H1 (cell line): ENCODE measurements at regions not wholly inside any gene's neighbourhood (a gene's known extent, or its start where the extent isn't known, plus 50 kb on each side); places are given as distances from the start of the nearest gene placed in this dataset.

ENCODE experiments used
- CTCF ChIA-PET: fragments of 300-600 bp; sonication (Branson Sonifier 250); formaldehyde crosslinking; loops from one replicate; lab custom pipeline; 2021; ENCODE audit not compliant: partially characterized antibody; lab: Charles Lee
- POLR2A ChIA-PET: fragments of 300-600 bp; sonication (Branson Sonifier 250); formaldehyde crosslinking; loops from one replicate; lab custom pipeline; 2021; ENCODE audit warnings: inconsistent platforms; ENCODE audit not compliant: partially characterized antibody; lab: Charles Lee
- DNase-seq, 2 experiments: peaks; one replicate each; pipeline versions ENCODE4 v3.0.0 to v3.0.0-alpha.2; 2010 to 2022; ENCODE audit warnings: low spot score in 2 of 2, low read depth in 1 of 2, mixed read lengths in 1 of 2
- FAIRE-seq: peaks from 2 replicates; lab custom pipeline; 2011; peaks lifted over from hg19 to GRCh38; lab: Jason Lieb, UNC
- H2AFZ ChIP-seq: 2 replicates; pipeline ENCODE4 v1.8.1; 2012; ENCODE audit warnings: low read length, inconsistent platforms
- H2AK5ac ChIP-seq: 2 replicates; pipeline ENCODE4 v1.6.1; 2013; ENCODE audit warnings: low read depth, low read length
- H2BK120ac ChIP-seq: replicated peaks from 2 replicates; pipeline ENCODE3; 2013; ENCODE audit warnings: low read depth, low read length, inconsistent platforms
- H2BK12ac ChIP-seq: 2 replicates; pipeline ENCODE4 v1.6.1; 2013; ENCODE audit warnings: low read depth, low read length
- H2BK15ac ChIP-seq: 2 replicates; pipeline ENCODE4 v1.6.1; 2013; ENCODE audit warnings: low read length
- H2BK20ac ChIP-seq: 2 replicates; pipeline ENCODE4 v1.6.1; 2013; ENCODE audit warnings: low read length
- H2BK5ac ChIP-seq: 2 replicates; pipeline ENCODE4 v1.6.1; 2013; ENCODE audit warnings: low read depth, low read length
- H3K14ac ChIP-seq: 2 replicates; pipeline ENCODE4 v1.6.1; 2013; ENCODE audit warnings: inconsistent platforms; ENCODE audit not compliant: insufficient read length
- H3K18ac ChIP-seq: 2 replicates; pipeline ENCODE4 v1.6.1; 2013; ENCODE audit warnings: low read length; ENCODE audit errors: extremely low read depth
- H3K23ac ChIP-seq: 2 replicates; pipeline ENCODE4 v1.6.1; 2013; ENCODE audit warnings: inconsistent platforms; ENCODE audit not compliant: insufficient read length
- H3K23me2 ChIP-seq: 2 replicates; pipeline ENCODE4 v1.6.1; 2013; ENCODE audit warnings: low read depth, low read length
- H3K27ac ChIP-seq: 2 replicates; pipeline ENCODE4 v1.6.1; 2011; ENCODE audit warnings: low read depth, low read length, inconsistent platforms
- H3K27me3 ChIP-seq, 4 experiments: replicated peaks in 1 of 4; 1 replicate in 1 of 4; 2 replicates in 3 of 4; pipeline versions ENCODE4 v1.6.1 to v1.8.1; 2011 to 2013; ENCODE audit warnings: low read length in 3 of 4, mild to moderate bottlenecking in 3 of 4, inconsistent platforms in 2 of 4, mixed read lengths in 2 of 4, moderate library complexity in 1 of 4; ENCODE audit not compliant: control insufficient read depth in 3 of 4, insufficient read depth in 3 of 4; ENCODE audit errors: extremely low read depth in 1 of 4
- H3K36me3 ChIP-seq, 4 experiments: 2 replicates each; pipeline versions ENCODE4 v1.6.1 to v1.8.1; 2011 to 2013; ENCODE audit warnings: mild to moderate bottlenecking in 4 of 4, low read length in 3 of 4, moderate library complexity in 2 of 4, control low read depth in 1 of 4, inconsistent platforms in 1 of 4; ENCODE audit not compliant: insufficient read depth in 4 of 4, control insufficient read depth in 2 of 4
- H3K4ac ChIP-seq: replicated peaks from 2 replicates; pipeline ENCODE3; 2013; ENCODE audit warnings: low read length, low read depth, mixed read lengths, inconsistent platforms; ENCODE audit not compliant: insufficient read length
- H3K4me1 ChIP-seq, 4 experiments: replicated peaks in 1 of 4; 1 replicate in 1 of 4; 2 replicates in 3 of 4; pipeline versions ENCODE4 v1.6.1 to v1.8.1; 2011 to 2013; ENCODE audit warnings: low read length in 3 of 4, inconsistent platforms in 2 of 4, mixed read lengths in 1 of 4; ENCODE audit not compliant: insufficient read depth in 4 of 4, control insufficient read depth in 3 of 4
- H3K4me2 ChIP-seq, 2 experiments: 2 replicates each; pipeline versions ENCODE4 v1.6.1 to v1.8.1; 2011 to 2013; ENCODE audit warnings: low read depth in 2 of 2, low read length in 2 of 2, control low read depth in 1 of 2, inconsistent platforms in 1 of 2, mild to moderate bottlenecking in 1 of 2; ENCODE audit not compliant: insufficient read depth in 1 of 2
- H3K4me3 ChIP-seq, 4 experiments: fragments of 200-600, 300-600 bp in 1 of 4; sonication (generic), shearing (Covaris generic), sonication (Bioruptor Twin) in 1 of 4; 2 replicates each; pipeline versions ENCODE4 v1.5.1 to v1.8.1; 2011 to 2016; ENCODE audit warnings: low read length in 4 of 4, low read depth in 3 of 4, control low read depth in 2 of 4, inconsistent platforms in 2 of 4, mild to moderate bottlenecking in 2 of 4, mixed read lengths in 1 of 4, moderate library complexity in 1 of 4; ENCODE audit not compliant: insufficient read depth in 2 of 4; ENCODE audit errors: extremely low read depth in 1 of 4
- H3K56ac ChIP-seq: replicated peaks from 2 replicates; pipeline ENCODE3; 2013; ENCODE audit warnings: low read depth, mild to moderate bottlenecking, mixed read lengths, low read length, inconsistent platforms; ENCODE audit not compliant: insufficient read length
- H3K79me1 ChIP-seq: 2 replicates; pipeline ENCODE4 v1.6.1; 2013; ENCODE audit warnings: low read depth, low read length, control low read depth
- H3K79me2 ChIP-seq, 2 experiments: 2 replicates each; pipeline versions ENCODE4 v1.6.1 to v1.8.1; 2012 to 2013; ENCODE audit warnings: low read length in 2 of 2, mild to moderate bottlenecking in 2 of 2, inconsistent platforms in 1 of 2; ENCODE audit not compliant: insufficient read depth in 2 of 2, control insufficient read depth in 1 of 2
- H3K9ac ChIP-seq, 4 experiments: replicated peaks in 1 of 4; 1 replicate in 1 of 4; 2 replicates in 3 of 4; pipeline versions ENCODE4 v1.6.1 to v1.8.1; 2011 to 2013; ENCODE audit warnings: low read depth in 3 of 4, low read length in 3 of 4, control low read depth in 2 of 4, mild to moderate bottlenecking in 2 of 4, moderate library complexity in 2 of 4, inconsistent platforms in 1 of 4; ENCODE audit errors: extremely low read depth in 1 of 4
- H3K9me3 ChIP-seq, 2 experiments: 2 replicates each; pipeline versions ENCODE4 v1.6.1 to v1.8.1; 2012 to 2013; ENCODE audit warnings: mild to moderate bottlenecking in 2 of 2, moderate library complexity in 2 of 2, control low read depth in 1 of 2, inconsistent platforms in 1 of 2, low read depth in 1 of 2, low read length in 1 of 2, mixed read lengths in 1 of 2; ENCODE audit not compliant: insufficient read depth in 2 of 2
- H4K20me1 ChIP-seq, 2 experiments: replicated peaks in 1 of 2; 2 replicates each; pipeline versions ENCODE3 to v1.8.1; 2011 to 2013; ENCODE audit warnings: inconsistent platforms in 2 of 2, low read length in 2 of 2, mild to moderate bottlenecking in 1 of 2; ENCODE audit not compliant: insufficient read depth in 2 of 2, control insufficient read depth in 1 of 2
- H4K5ac ChIP-seq: 2 replicates; pipeline ENCODE4 v1.6.1; 2013; ENCODE audit warnings: low read length, low read depth, mixed read lengths, inconsistent platforms; ENCODE audit not compliant: insufficient read length
- H4K8ac ChIP-seq: 2 replicates; pipeline ENCODE4 v1.8.0; 2013; ENCODE audit warnings: mild to moderate bottlenecking, moderate library complexity, low read length, inconsistent platforms; ENCODE audit not compliant: insufficient read depth; ENCODE audit errors: extremely low read depth
- H4K91ac ChIP-seq: replicated peaks from 2 replicates; pipeline ENCODE3; 2013; ENCODE audit warnings: low read length, mixed read lengths, inconsistent platforms; ENCODE audit not compliant: insufficient read length
- CREB1 ChIP-seq: IDR thresholded peaks from 2 replicates; pipeline ENCODE4 v1.6.1; 2012; ENCODE audit warnings: inconsistent platforms
- JUND ChIP-seq: IDR thresholded peaks from 2 replicates; pipeline ENCODE4 v1.6.1; 2011; ENCODE audit warnings: mild to moderate bottlenecking, improper control_type of control experiment, low read length
- WGBS, 2 experiments: shearing (Covaris generic) in 1 of 2; methylation state at CpG; one replicate each; pipeline versions ENCODE4 v1.1.6 to v1.1.7; 2013 to 2015; ENCODE audit warnings: low lambda C conversion rate in 2 of 2, mixed read lengths in 2 of 2, inconsistent platforms in 1 of 2, low coverage in 1 of 2, missing lambda C conversion rate in 1 of 2; ENCODE audit not compliant: insufficient replicate concordance in 2 of 2, insufficient coverage in 1 of 2, insufficient read length in 1 of 2; ENCODE audit errors: extremely low coverage in 1 of 2, missing lambda C conversion rate in 1 of 2; 5-methylcytosine and 5-hydroxymethylcytosine counted together

GRCh38 chr14:34329301-34329700 is 132.7 kb downstream of the SPTSSA start:
- H3K79me1 ChIP-seq = no peaks in the 10 kb centered on the region
- H3K79me2 ChIP-seq = no peaks in the 10 kb centered on the region
- H3K36me3 ChIP-seq = no peaks in the 10 kb centered on the region
- H3K27me3 ChIP-seq = no peaks in the 10 kb centered on the region
- no peak overlapping the region for H2AK5ac ChIP-seq
- 96% methylated on average over 1 of the region's 1 CpG; no CpG with 5 or more reads in 1 of the 2 experiments for WGBS, 2 experiments
- H3K27ac ChIP-seq = no peak overlapping the region
- TF ChIP-seq JUND (no peak), CREB1 (no peak)
- H3K23ac ChIP-seq = no peak overlapping the region
- H4K91ac ChIP-seq = no peak overlapping the region
- no peak overlapping the region for H4K8ac ChIP-seq
- no peaks in the 10 kb centered on the region for H3K23me2 ChIP-seq
- CTCF ChIA-PET = interaction anchor here (0.6 to 1.8 kb wide), 7 partner anchors 24 to 1714 kb away, joined by 3 to 7 read pairs (median 3); no protein-coding TSS in a partner anchor
- H3K9ac ChIP-seq = no peak overlapping the region
- no peak overlapping the region for H4K5ac ChIP-seq
- POLR2A ChIA-PET = interaction anchor here (1.6 kb wide), 1 partner anchor 225 kb away, joined by 4 read pairs; no protein-coding TSS in a partner anchor
- no peak overlapping the region for H3K56ac ChIP-seq
- no peaks in the 10 kb centered on the region for H3K9me3 ChIP-seq
- H2BK120ac ChIP-seq = no peak overlapping the region
- peaks cover 0 to 3% (median 0%) of the 10 kb centered on the region in 4 experiments; a peak in 2 of 7 replicates for H3K4me1 ChIP-seq
- no peak overlapping the region for H2BK20ac ChIP-seq
- no peak overlapping the region for H3K4me3 ChIP-seq
- no peak overlapping the region for H2AFZ ChIP-seq
- no peak overlapping the region for H3K18ac ChIP-seq
- FAIRE-seq = no peak
- no peak overlapping the region for H3K4me2 ChIP-seq
- no peak overlapping the region for H3K4ac ChIP-seq
- no peaks in the 10 kb centered on the region for H4K20me1 ChIP-seq
- H2BK15ac ChIP-seq = no peak overlapping the region
- no peak overlapping the region for H3K14ac ChIP-seq
- no peak overlapping the region for H2BK12ac ChIP-seq
- H2BK5ac ChIP-seq = no peak overlapping the region
- DNase-seq = no peak
